Stimulated activated CD4-positive, alpha-beta T cell treated with anti-CD3 and anti-CD28 coated beads, Interleukin-1b, Interleukin-23, amount 100 ng/mL, for 24 hours (primary cell): ENCODE measurements at regions not wholly inside any gene's neighbourhood (a gene's known extent, or its start where the extent isn't known, plus 50 kb on each side); places are given as distances from the start of the nearest gene placed in this dataset.
"Not testable (repeated sequence)": the region's sequence is repeated elsewhere in the genome, so short reads cannot be mapped to it uniquely, and the experiment has no call there.

Experiments
- DNase-seq, 4 experiments: peaks; one replicate each; pipeline ENCODE4 v3.0.0-alpha.2; 2020; ENCODE audit warnings: low read depth in 4 of 4, low spot score in 1 of 4

DNA sequence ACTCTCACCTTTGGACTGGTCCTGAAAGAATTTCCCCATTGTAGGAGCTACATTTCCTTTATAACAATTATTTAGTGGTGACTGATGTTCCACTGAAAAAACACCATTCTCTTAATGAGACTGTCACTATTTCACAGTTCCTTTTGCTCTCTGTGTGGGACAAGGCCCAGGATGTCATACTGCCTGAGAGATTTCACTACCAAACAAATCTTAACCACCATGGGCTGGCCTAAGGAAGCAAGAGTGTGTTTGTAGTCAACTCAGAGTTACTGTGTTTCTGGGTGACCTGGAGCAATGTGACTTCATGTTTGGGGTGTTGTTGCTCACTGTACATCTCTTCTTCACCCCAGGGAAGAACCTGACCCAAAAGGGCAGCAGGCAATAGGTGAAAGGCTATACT lies 50.1 kb upstream of the ZNF608 start:
- DNase-seq: no peak

DNA sequence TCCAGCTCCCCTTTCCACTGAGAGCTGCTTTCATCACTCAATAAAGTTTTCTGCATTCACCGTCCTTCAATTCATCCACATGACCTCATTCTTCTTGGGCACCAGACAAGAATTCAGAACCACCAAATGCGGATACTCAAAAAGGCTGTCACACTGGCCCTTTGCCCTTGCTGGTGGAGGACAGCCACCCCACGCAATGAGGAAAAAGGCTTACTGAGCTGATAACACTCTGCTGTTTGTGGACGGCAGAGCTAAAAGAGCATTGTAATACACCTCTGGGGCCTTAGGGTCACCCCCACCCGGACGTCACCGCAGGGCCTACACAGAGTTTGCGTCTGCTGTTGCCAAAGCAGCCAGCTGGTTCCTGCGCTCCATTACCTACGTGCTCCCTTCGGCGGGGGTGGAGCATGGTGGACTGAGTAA lies 51.2 kb upstream of the ZNF608 start:
- DNase-seq: no peak

DNA sequence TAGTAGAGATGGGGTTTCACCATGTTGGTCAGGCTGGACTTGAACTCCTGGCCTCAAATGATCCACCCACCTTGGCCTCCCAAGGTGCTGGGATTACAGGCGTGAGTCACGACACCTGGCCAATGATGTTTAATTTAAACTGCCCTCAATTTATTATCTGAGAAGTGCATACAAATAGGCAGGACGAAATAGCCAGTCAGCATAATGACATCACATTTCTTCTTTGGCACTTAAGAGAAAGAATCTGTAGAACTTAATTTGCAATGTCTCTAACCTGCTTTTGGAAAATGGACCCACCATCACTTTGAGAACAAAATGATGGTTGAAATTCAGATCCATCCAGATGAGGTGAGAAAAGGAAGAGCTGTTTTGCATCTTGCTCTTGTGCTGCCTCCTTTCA lies 52.5 kb upstream of the ZNF608 start:
- DNase-seq: no peak

DNA sequence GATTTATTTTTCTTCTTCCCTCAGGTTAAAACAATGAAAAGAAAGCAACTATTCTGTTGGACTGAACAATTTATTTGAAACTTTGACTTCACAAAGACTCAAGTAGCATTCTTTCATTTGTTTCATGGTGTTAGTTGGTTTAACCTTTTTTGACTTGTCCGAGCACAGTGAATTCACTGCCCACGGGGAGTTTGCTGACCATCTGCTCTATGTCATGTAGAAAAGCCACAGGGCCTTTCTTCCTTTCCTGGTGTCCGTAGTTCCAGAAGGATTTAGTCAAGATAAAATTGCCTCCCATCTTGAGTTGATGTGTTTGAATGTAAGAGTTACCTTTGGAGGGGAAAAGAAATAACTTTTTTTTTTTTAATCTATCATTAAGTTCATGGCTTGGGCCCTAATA lies 55.1 kb upstream of the ZNF608 start:
- DNase-seq: no peak

DNA sequence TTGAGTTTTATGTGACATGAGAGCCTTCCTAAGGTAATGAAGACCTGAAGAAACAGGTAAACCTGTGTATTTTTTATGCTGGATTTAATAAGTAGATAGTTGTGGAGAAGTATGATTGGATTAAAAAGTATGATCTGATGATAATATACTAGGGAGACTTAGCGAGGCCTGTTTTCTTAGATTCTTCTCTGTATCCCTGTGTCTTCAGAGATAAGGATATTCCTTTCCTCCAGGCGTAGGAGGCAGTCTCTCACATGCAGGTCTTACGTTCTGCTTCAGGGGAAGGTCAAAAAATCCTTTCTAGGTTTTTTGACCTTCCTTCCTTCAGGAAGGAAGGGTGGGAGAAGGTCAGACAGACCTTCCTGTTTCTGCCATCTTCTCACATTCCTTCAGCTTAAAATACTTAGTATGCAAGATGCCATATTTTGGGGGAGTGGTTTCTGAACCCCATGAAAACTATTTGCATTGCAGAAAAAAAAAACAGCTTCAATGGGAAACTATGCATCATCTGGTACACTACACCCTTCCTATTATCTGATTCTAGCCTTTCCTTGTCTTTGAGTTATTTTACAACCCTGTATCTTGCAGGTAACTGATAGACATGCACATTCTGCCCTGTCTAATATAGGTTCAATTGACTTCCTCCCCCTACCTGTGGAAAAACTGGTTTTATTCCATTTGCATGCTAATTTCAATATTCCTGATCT lies 57.3 kb upstream of the ZNF608 start:
- no peak for DNase-seq

DNA sequence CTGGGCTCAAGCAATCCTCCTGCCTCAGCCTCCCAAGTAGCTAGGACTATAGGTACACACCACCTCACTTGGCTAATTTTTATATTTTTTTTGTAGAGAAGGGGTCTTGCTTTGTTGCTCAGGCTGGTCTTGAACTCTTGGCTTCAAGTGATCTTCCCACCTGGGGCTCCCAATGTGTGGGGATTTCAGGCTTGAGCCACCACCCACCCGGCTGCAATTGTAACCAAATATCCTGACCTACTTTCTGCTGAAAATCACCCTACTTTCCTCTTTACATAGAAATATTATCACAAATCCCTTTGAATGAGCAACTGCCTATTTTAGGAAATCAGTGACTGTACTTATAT lies 59.6 kb upstream of the ZNF608 start:
- no peak for DNase-seq

DNA sequence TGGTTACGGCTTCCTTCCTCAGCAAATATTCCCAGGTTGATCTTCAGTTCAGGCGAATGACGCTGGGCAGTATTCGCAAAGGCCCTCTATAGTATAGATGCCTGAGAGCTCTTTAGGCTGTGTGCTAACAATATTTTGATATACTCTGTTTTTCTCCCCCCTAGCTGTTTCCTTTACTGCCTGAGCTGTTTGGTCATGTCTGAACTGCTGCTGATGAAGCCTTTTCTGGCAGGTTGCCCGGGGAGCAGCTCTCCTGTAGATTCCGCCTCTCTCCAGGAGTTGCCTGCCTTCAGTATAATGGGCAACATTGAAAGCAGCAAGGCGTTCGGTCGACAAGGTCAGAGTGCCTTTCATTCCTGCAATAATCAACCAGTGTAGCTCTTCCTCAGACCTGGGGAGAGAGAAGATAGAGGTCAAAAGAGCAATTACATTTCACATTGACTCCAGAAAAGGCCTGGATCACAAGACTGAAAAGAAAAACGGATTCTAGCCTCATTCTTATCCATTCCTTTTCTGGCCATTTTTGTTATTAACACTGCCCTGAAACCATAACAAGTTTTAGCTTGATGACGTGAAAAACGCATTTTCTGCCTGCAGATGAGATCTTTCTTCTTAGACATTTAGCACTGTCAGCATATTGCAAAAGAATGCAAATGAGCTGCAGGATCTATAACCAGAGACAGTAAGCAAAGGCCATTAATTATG lies 60.1 kb upstream of the ZNF608 start:
- no peak for DNase-seq

DNA sequence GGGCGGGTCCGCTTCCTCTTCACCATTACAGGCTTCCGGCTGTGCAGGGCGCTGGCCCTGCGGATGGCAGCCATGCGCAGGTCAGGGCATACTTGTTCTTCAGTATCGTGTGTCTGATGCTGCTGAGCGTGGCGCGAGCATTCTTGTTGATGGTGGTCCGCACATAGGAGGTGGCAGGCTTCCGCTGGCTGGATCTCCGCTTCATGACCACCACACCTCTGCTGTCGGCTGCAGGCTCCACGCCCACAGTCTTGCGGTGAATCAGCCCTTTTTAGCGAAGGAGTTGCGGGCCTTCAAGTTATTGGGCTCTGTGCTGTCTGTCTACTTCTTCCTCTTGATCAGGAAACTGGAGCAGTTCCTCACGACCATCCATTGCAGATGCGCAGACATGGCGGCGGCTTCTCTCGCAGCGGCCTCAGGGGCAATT lies 62.4 kb upstream of the ZNF608 start:
- DNase-seq: no peak

DNA sequence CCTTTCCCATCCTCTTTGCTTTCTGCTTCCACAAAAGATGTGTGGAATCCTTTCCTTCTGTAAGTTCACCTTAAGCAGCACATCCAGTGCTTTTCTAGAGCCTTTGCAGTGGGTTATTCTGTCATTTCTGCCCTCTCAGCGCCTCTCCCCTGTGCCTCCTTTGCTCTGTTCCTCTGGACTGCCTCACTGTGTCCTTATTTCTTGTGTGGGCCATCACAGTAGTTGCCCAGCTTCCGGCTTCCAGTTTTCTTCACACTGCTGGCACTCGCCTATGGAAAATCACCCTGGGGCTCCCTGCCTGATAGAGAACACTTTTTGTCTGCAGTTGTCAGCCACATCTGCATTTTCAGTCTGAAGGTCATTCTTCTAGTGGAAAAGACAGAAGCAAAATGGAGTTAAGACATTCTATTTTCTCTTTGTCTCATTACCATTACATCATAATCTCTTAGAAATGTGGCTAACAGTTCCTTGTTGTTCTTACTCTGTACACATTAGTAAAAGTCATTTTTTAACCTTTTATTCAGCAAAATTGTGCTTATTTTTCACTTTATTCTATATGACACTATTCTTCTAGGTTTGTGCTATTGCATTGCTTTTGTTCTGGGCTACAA lies 64.1 kb upstream of the ZNF608 start:
- DNase-seq: no peak

DNA sequence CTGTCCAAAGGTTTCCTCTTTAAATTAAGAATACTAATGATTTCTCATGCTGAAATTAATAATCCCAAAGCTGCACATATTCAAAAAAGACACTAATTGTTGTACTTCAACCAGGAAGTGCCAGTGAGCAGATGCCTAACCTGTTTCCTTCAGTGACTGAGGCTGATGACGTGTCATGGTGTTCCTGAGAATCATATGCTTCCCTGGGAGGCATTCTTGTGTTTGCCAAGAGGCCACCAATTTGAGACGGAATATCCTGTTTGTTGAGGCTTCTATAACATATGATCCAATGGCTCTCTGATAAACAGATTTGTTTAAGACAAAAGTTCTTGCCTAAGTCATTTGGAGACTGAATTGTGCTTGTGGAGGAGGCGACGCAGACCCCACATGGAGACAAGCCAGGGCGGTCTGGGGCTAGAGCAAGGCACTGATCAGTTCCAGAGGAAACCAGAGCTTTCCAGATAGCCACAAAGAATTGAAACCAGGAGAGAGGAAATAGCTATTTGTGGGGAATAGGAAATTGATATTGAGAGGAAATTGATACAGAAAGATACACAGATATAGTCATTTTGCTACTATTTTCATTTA lies 66.4 kb upstream of the ZNF608 start:
- DNase-seq: no peak

DNA sequence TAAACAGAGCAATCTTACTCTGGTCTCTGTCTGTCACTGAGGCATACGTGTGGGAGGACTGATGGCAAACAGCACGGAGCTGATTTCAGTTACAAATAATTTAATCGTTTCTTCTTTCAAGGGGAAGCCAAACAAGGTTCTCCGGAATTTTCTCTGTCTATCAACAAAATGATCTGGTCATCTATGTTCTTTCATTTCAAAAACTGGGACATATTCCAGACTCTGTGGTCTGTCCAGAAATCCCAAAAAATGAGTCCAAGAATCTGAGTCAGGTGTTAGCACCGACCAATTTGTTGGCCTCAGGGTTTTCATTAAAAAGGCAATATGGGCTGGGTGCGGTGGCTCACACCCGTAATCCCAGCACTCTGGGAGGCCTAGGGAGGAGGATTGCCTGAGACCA lies 69.9 kb upstream of the ZNF608 start:
- no peak for DNase-seq

DNA sequence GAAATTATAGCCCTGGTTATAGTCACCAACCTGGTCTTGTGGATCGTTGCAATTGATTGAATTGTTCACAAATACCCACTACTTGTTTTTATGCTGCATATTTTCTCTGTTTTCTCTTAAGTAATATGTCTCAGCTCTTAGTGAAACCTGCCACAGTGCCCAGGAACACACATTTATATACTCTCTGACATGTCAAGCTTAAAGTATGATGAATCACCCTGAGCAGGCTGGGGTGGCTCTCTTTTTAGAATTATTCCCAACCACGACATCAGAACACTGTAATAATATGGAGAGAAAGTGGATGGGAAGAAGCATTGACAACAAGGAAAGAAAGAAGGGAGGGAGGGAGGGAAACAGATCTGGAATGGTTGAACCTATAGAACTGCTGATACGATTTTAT lies 72.8 kb upstream of the ZNF608 start:
- no peak for DNase-seq

DNA sequence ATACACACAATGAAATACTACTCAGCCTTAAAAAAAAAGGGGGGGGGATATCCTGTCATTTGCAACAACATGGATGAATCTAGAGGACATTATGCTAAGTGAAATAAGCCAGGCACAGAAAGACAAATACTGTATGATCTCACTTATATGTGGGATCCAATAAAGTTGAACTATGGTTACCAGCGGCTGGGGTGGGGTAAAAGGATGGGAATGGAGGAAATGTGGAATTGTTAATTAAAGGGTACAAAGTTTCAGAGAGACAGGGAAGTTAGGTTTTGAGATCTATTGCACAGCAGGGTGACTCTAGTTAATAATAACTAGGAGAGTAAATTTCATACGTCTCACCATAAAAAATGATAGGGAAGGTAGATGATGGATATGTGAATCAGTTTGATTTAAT lies 76.2 kb upstream of the ZNF608 start:
- DNase-seq: no peak

DNA sequence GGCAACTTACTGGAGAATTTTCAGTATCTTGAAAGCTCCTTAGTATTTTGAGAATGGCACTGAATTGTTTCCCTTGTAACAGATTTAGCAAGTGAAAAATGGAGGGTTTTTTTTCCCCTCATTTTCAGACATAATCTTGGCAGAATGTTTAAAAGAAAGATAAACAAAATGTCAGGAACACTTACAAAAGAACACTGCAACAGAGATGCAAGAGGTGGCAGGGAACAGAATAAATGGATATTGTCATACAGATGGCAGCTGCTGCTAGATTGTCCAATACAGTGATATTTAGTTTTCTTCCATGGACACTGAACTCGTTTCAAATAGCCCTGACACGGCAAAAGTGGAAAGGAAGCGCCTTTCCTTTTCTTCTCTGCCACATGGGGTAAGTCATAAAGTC lies 76.9 kb upstream of the ZNF608 start:
- DNase-seq: no peak

DNA sequence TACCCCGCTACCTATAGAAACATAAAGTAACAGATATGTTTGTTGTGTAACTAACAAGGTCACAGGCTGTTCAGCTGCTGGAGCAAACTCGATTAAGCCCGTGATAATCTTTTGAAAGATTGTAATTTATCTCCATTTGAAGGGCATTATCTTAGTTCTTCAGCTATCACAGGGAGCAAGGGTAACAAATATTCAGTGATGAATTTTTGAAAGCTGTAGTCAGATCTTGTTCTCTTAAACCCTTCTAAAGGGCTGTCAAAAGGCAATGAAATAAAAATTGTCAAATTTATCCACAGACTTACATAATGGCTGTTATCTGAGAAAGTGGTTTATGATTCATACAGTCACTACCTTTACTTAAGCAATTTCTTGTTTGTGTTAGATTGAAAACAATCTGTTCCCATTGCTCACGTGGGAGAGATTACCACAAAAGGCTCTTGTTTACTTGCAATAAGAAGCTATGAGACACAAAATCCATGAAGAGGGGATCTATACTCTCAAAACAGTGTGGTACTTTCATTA lies 78.3 kb upstream of the ZNF608 start:
- no peak for DNase-seq

DNA sequence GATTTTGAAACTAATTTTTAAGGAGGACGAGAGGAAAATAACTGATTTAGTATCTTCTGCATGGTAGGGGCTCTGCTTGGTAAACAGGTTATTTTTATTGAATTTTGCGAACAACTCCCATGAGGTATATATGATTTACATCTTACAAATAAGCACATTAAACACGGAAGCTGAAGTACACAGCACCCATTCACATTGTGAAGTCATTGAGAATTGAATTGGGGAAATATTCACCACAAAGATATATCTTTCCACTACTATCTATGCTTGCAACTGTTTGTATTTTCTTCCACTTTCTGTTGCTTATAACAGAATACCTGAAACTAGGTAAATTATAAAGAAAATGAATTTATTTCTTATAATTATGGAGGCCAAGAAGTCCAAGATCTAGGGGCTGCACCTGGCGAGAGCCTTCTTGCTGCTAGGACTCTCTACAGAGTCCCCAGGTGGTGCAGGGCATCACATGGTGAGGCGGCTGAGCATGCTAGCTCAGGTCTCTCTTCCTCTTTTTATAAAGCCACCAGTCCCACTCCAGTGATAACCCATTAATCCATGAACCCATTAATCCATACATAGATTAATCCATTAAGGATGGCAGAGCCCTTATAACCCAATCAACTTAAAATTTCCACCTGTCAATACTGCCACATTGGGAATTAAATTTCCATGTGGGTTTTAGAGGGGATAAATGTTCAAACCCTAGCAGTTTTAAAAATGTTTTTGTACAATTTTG lies 79.0 kb upstream of the ZNF608 start:
- DNase-seq: no peak

DNA sequence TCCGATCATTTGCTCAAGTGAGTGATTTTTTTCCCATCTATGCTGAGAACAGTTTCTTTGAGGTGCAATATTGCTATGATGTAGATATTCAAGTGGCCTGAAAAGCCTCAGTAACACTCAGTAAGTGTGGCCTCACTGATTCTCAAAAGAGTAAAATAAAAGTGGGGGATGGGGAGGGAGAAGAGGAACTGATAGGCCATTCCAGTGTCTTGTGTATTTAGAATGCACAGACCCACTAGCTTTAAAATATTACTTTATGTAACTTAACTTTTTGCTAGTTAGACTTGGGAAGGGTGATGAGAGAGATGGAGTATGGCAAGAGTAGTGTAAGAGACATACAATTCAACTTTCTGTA lies 79.5 kb upstream of the ZNF608 start:
- no peak for DNase-seq

DNA sequence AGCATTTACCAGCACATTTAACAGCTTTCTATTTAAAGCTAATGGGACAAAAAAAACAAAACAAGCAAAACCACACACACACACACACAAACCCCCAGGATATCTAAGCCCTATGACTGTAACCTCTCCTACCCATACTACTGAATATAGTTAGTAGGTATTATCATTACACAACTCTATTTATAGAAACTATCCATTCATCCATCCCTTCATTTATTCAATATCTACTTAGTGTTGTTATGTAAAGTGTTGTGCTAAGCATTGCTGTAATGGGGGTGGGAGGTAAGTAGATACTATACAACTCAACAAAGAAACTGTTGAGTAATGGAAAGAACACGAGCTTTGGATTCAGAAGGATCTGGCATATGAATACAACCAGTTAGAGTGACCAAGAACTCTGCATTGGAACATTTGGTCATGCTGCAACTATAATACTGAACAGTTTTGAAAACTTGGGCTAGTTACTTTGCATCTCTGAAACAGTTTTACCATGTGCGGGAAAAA lies 82.3 kb upstream of the ZNF608 start:
- DNase-seq: no peak

DNA sequence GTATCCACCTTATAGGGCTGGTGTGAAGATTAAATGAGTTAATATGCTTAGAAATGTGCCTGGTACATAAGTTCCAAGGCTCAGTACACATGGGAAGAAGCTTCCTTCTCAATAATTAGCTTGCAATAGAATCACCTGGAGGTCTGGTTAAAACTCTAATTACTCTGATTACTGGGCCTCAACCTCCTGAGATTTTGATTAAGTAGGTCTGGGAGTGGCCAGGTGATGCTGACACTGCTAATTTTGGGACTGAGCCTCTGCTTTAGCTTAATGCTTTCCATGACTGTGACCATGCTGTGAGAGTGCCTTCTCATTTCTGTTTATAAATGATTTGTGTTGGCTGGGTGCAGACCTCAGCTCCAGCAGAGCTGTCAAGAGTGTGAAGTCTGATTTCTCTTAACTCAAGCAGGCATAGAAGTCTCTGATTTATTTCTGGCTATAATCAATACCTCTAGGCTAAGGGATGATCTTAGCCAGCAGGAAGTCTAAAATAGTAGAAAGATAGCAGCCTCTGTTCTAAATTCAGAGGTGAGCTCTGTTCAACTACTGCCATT lies 85.3 kb upstream of the ZNF608 start:
- no peak for DNase-seq

DNA sequence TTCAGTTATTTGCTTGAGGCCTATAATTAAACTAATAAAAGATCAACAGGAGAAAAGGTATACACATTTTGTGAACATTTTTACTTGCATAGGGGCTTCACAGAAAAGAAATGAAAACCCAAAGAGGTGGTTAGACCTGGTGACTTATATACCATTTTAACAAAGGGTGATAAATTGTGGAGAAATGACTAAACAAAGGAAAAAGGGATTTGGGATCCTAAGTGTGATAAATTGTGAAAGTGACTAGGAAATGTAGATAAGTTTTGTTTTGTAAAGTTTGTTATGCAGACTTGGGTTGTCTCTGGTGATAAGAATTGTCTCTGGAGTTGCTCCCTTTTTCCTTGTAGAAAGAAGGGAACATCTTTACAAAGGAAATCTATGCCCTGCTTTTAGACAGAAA lies 86.1 kb upstream of the ZNF608 start:
- no peak for DNase-seq

DNA sequence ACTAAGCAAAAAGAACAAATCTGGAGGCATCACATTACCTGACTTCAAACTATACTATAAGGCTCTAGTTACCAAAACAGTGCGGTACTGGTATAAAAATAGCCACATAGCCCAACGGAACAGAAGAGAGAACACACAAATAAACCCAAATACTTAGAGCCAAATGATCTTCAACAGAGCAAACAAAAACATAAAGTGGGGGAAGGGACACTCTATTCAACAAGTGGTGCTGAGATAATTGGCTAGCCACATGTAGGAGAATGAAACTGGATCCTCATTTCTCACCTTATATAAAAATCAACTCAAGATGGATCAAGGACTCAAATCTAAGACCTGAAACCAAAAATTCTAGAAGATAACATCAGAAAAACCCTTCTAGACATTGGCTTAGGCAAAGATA lies 89.9 kb upstream of the ZNF608 start:
- DNase-seq: not testable (repeated sequence)
